ENCODE measurements at regions not wholly inside any gene's neighbourhood (a gene's known extent, or its start where the extent isn't known, plus 50 kb on each side); places are given as distances from the start of the nearest gene placed in this dataset.

DNA sequence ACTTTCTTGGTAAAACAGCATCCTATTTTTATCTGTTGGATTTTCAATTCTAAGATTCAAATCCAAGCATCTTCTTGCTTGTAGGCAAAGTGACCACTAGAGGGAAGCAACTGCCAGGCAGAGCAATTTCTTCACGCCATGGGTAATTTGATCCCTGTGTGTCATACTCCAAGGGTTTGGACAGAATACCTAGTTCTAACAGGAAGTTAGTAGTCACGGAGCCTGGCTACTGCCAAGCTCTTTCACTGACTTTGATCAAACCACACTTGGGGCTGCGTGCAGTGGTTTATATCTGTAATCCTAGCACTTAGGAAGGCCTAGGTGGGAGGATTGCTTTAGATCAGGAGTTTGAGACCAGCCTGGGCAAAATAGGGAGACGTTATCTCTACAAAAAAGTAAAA is 473.6 kb upstream of the TNC start:
- H3K4me1 ChIP-seq (ENCODE audit: control insufficient read depth in 3 of 3, insufficient read depth in 2 of 3, low read depth in 1 of 3, low read length in 2 of 3), result no peaks in the 10 kb centered on the region
- DNase-seq (peak; percentile 76), FAIRE-seq (no peak)
- H3K27ac ChIP-seq (ENCODE audit: low read depth in 1 of 3, low read length in 2 of 3), result peak overlapping the region in 1 of 3 donors; percentile 36
- H3K27me3 ChIP-seq (ENCODE audit: control insufficient read depth in 3 of 3, insufficient read depth in 3 of 3, low read length in 3 of 3), result peaks cover 0 to 10% (median 0%) of the 10 kb centered on the region in 3 donors
- no peak overlapping the region for H3K4me3 ChIP-seq (ENCODE audit: low read depth in 1 of 3, low read length in 3 of 3)
- no peaks in the 10 kb centered on the region for H3K9me3 ChIP-seq (ENCODE audit: control insufficient read depth in 2 of 2, insufficient read depth in 1 of 2, low read depth in 1 of 2, low read length in 1 of 2)
- 4 to 30% (median 8%) methylated on average over 4 of the region's 4 CpGs for WGBS, 3 donors
- no peaks in the 10 kb centered on the region for H3K36me3 ChIP-seq (ENCODE audit: control insufficient read depth in 3 of 3, insufficient read depth in 2 of 3, low read depth in 1 of 3, low read length in 3 of 3)

DNA sequence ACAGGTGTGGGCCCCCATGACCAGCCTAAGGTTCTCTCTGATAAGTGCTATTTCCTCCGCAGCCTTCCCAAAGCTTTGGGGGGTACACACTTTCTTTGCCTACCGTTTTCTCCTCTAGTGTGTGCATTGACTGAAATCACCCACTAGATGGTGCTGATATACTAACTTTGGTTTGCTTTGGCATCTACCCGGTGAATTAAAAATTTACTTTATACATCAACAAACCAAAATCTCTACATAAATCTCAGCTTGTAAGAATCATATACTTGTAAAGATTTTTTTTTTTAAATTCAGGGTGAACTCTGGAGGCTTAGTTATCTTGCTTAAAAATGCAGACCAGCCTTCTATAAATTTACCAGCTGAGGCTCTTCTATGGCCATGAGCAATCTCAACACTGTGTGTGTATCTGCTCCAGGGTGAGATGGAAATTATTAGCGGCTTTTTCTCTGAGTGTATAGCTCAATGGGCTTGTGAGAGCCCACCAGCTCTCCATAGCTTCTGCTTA is 475.7 kb upstream of the TNC start:
- 2 to 9% (median 7%) methylated on average over 4 of the region's 4 CpGs for WGBS, 3 donors
- H3K4me1 ChIP-seq (ENCODE audit: control insufficient read depth in 3 of 3, insufficient read depth in 2 of 3, low read depth in 1 of 3, low read length in 2 of 3), result no peaks in the 10 kb centered on the region
- peaks cover 0 to 10% (median 0%) of the 10 kb centered on the region in 3 donors for H3K27me3 ChIP-seq (ENCODE audit: control insufficient read depth in 3 of 3, insufficient read depth in 3 of 3, low read length in 3 of 3)
- H3K4me3 ChIP-seq (ENCODE audit: low read depth in 1 of 3, low read length in 3 of 3), result no peak overlapping the region
- H3K9me3 ChIP-seq (ENCODE audit: control insufficient read depth in 2 of 2, insufficient read depth in 1 of 2, low read depth in 1 of 2, low read length in 1 of 2), result no peaks in the 10 kb centered on the region
- DNase-seq (peak; percentile 16 to 28), FAIRE-seq (no peak)
- H3K36me3 ChIP-seq (ENCODE audit: control insufficient read depth in 3 of 3, insufficient read depth in 2 of 3, low read depth in 1 of 3, low read length in 3 of 3), result no peaks in the 10 kb centered on the region
- H3K27ac ChIP-seq (ENCODE audit: low read depth in 1 of 3, low read length in 2 of 3), result no peak overlapping the region

DNA sequence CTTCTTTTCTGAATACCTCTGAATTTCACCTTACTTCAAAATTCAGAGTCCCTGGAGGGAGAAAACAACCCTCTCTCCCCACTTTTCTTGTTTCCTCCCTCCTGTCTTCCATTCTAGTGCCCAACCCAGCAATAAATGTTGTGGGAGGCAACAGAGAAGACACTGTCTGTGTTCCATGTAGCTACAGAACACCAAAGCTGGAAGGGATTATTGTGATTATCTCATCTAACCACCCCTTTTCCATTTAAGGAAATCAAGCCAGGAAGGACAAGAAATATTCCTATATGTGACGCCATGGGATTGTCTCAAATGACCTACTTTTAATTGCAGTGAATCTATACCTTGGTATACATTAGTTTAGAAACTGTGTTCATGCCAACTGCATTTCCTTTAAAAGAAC is 476.6 kb upstream of the TNC start:
- FAIRE-seq (no peak), DNase-seq (no peak)
- Histone ChIP-seq H3K4me1 (ENCODE audit: control insufficient read depth in 3 of 3, insufficient read depth in 2 of 3, low read depth in 1 of 3, low read length in 2 of 3) (no peaks in the 10 kb centered on the region), H3K27me3 (ENCODE audit: control insufficient read depth in 3 of 3, insufficient read depth in 3 of 3, low read length in 3 of 3) (peaks cover 0 to 10% (median 0%) of the 10 kb centered on the region in 3 donors), H3K4me3 (ENCODE audit: low read depth in 1 of 3, low read length in 3 of 3) (no peak overlapping the region), H3K27ac (ENCODE audit: low read depth in 1 of 3, low read length in 2 of 3) (no peak overlapping the region), H3K36me3 (ENCODE audit: control insufficient read depth in 3 of 3, insufficient read depth in 2 of 3, low read depth in 1 of 3, low read length in 3 of 3) (no peaks in the 10 kb centered on the region), H3K9me3 (ENCODE audit: control insufficient read depth in 2 of 2, insufficient read depth in 1 of 2, low read depth in 1 of 2, low read length in 1 of 2) (no peaks in the 10 kb centered on the region)
- WGBS, 3 donors, result 35 to 70% (median 50%) methylated on average over 1 of the region's 1 CpG

GRCh38 chr9:115596021-115596745 is 478.2 kb upstream of the TNC start:
- DNase-seq (no peak), FAIRE-seq (no peak)
- Histone ChIP-seq H3K9me3 (ENCODE audit: control insufficient read depth in 2 of 2, insufficient read depth in 1 of 2, low read depth in 1 of 2, low read length in 1 of 2) (no peaks in the 10 kb centered on the region), H3K27ac (ENCODE audit: low read depth in 1 of 3, low read length in 2 of 3) (no peak overlapping the region), H3K4me1 (ENCODE audit: control insufficient read depth in 3 of 3, insufficient read depth in 2 of 3, low read depth in 1 of 3, low read length in 2 of 3) (no peaks in the 10 kb centered on the region), H3K27me3 (ENCODE audit: control insufficient read depth in 3 of 3, insufficient read depth in 3 of 3, low read length in 3 of 3) (peaks cover 0 to 10% (median 0%) of the 10 kb centered on the region in 3 donors), H3K4me3 (ENCODE audit: low read depth in 1 of 3, low read length in 3 of 3) (no peak overlapping the region), H3K36me3 (ENCODE audit: control insufficient read depth in 3 of 3, insufficient read depth in 2 of 3, low read depth in 1 of 3, low read length in 3 of 3) (no peaks in the 10 kb centered on the region)
- 25 to 39% (median 29%) methylated on average over 10 of the region's 10 CpGs for WGBS, 3 donors

DNA sequence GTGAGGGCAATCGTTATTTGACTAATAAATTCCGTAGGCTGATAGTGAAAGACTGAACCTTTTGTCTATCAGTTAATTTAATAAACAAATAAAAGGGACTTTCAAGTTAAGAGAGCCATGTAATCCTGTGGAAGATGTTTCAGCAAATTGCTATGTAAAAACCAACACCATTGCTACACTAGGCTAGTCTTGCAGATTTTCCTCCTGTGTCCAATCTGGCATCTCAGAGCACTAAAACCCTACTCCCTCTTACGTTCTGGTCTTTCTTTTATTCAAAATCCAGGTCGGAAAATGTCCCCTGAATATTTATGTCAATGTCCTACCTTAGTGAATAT is 478.8 kb upstream of the TNC start:
- no peak overlapping the region for H3K27ac ChIP-seq (ENCODE audit: low read depth in 1 of 3, low read length in 2 of 3)
- H3K9me3 ChIP-seq (ENCODE audit: control insufficient read depth in 2 of 2, insufficient read depth in 1 of 2, low read depth in 1 of 2, low read length in 1 of 2), result no peaks in the 10 kb centered on the region
- DNase-seq (no peak), FAIRE-seq (no peak)
- peaks cover 0 to 10% (median 0%) of the 10 kb centered on the region in 3 donors for H3K27me3 ChIP-seq (ENCODE audit: control insufficient read depth in 3 of 3, insufficient read depth in 3 of 3, low read length in 3 of 3)
- H3K36me3 ChIP-seq (ENCODE audit: control insufficient read depth in 3 of 3, insufficient read depth in 2 of 3, low read depth in 1 of 3, low read length in 3 of 3), result no peaks in the 10 kb centered on the region
- no peak overlapping the region for H3K4me3 ChIP-seq (ENCODE audit: low read depth in 1 of 3, low read length in 3 of 3)
- no peaks in the 10 kb centered on the region for H3K4me1 ChIP-seq (ENCODE audit: control insufficient read depth in 3 of 3, insufficient read depth in 2 of 3, low read depth in 1 of 3, low read length in 2 of 3)
- WGBS, 3 donors, result 21 to 34% (median 21%) methylated on average over 4 of the region's 4 CpGs

- Histone ChIP-seq H3K9me3 (ENCODE audit: control insufficient read depth in 2 of 2, insufficient read depth in 1 of 2, low read depth in 1 of 2, low read length in 1 of 2) (no peaks in the 10 kb centered on the region), H3K4me1 (ENCODE audit: control insufficient read depth in 3 of 3, insufficient read depth in 2 of 3, low read depth in 1 of 3, low read length in 2 of 3) (no peaks in the 10 kb centered on the region), H3K27me3 (ENCODE audit: control insufficient read depth in 3 of 3, insufficient read depth in 3 of 3, low read length in 3 of 3) (peaks cover 0 to 10% (median 0%) of the 10 kb centered on the region in 3 donors), H3K36me3 (ENCODE audit: control insufficient read depth in 3 of 3, insufficient read depth in 2 of 3, low read depth in 1 of 3, low read length in 3 of 3) (no peaks in the 10 kb centered on the region), H3K27ac (ENCODE audit: low read depth in 1 of 3, low read length in 2 of 3) (no peak overlapping the region), H3K4me3 (ENCODE audit: low read depth in 1 of 3, low read length in 3 of 3) (no peak overlapping the region)
- no peak for DNase-seq
- FAIRE-seq, result no peak
- WGBS, 3 donors, result 62 to 73% (median 66%) methylated on average over 3 of the region's 3 CpGs
Measured at GRCh38 chr9:115597330-115597895, 479.5 kb upstream of the TNC start.

GRCh38 chr9:115598751-115599150 is 480.8 kb upstream of the TNC start:
- Histone ChIP-seq H3K4me1 (ENCODE audit: control insufficient read depth in 3 of 3, insufficient read depth in 2 of 3, low read depth in 1 of 3, low read length in 2 of 3) (no peaks in the 10 kb centered on the region), H3K36me3 (ENCODE audit: control insufficient read depth in 3 of 3, insufficient read depth in 2 of 3, low read depth in 1 of 3, low read length in 3 of 3) (no peaks in the 10 kb centered on the region), H3K27me3 (ENCODE audit: control insufficient read depth in 3 of 3, insufficient read depth in 3 of 3, low read length in 3 of 3) (peaks cover 0 to 10% (median 0%) of the 10 kb centered on the region in 3 donors), H3K27ac (ENCODE audit: low read depth in 1 of 3, low read length in 2 of 3) (no peak overlapping the region), H3K4me3 (ENCODE audit: low read depth in 1 of 3, low read length in 3 of 3) (no peak overlapping the region), H3K9me3 (ENCODE audit: control insufficient read depth in 2 of 2, insufficient read depth in 1 of 2, low read depth in 1 of 2, low read length in 1 of 2) (no peaks in the 10 kb centered on the region)
- no peak for FAIRE-seq
- DNase-seq, result no peak

DNA sequence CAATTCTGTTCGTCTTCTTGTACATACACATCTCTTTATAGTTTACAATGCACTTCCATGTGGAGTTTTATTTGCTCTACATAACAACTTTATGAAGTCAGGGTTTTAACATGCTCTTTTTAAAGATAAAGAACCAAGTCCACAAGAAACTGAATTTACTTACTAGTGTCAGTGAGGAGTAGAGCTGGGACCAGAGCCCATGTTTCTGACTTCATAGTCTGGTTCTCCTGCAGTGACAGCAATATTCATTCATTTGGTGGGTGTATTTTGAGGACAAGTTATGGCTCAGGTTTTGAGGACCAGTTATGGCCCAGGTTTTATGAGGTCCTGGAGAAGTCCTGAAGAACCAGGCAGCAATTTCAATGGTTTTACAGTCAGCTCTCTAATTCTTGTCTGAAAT is 481.9 kb upstream of the TNC start:
- FAIRE-seq (no peak), DNase-seq (no peak)
- Histone ChIP-seq H3K9me3 (ENCODE audit: control insufficient read depth in 2 of 2, insufficient read depth in 1 of 2, low read depth in 1 of 2, low read length in 1 of 2) (no peaks in the 10 kb centered on the region), H3K27ac (ENCODE audit: low read depth in 1 of 3, low read length in 2 of 3) (no peak overlapping the region), H3K27me3 (ENCODE audit: control insufficient read depth in 3 of 3, insufficient read depth in 3 of 3, low read length in 3 of 3) (peaks cover 0 to 10% (median 0%) of the 10 kb centered on the region in 3 donors), H3K4me1 (ENCODE audit: control insufficient read depth in 3 of 3, insufficient read depth in 2 of 3, low read depth in 1 of 3, low read length in 2 of 3) (no peaks in the 10 kb centered on the region), H3K36me3 (ENCODE audit: control insufficient read depth in 3 of 3, insufficient read depth in 2 of 3, low read depth in 1 of 3, low read length in 3 of 3) (no peaks in the 10 kb centered on the region), H3K4me3 (ENCODE audit: low read depth in 1 of 3, low read length in 3 of 3) (no peak overlapping the region)
- WGBS, 3 donors, result 46 to 63% (median 57%) methylated on average over 1 of the region's 1 CpG
